H1 (cell line): ENCODE measurements at regions not wholly inside any gene's neighbourhood (a gene's known extent, or its start where the extent isn't known, plus 50 kb on each side); places are given as distances from the start of the nearest gene placed in this dataset.

Experiments
- CTCF ChIA-PET: fragments of 300-600 bp; sonication (Branson Sonifier 250); formaldehyde crosslinking; loops from one replicate; lab custom pipeline; 2021; ENCODE audit not compliant: partially characterized antibody; lab: Charles Lee
- POLR2A ChIA-PET: fragments of 300-600 bp; sonication (Branson Sonifier 250); formaldehyde crosslinking; loops from one replicate; lab custom pipeline; 2021; ENCODE audit warnings: inconsistent platforms; ENCODE audit not compliant: partially characterized antibody; lab: Charles Lee
- DNase-seq, 2 experiments: peaks; one replicate each; pipeline versions ENCODE4 v3.0.0 to v3.0.0-alpha.2; 2010 to 2022; ENCODE audit warnings: low spot score in 2 of 2, low read depth in 1 of 2, mixed read lengths in 1 of 2
- FAIRE-seq: peaks from 2 replicates; lab custom pipeline; 2011; peaks lifted over from hg19 to GRCh38; lab: Jason Lieb, UNC
- H2AFZ ChIP-seq: 2 replicates; pipeline ENCODE4 v1.8.1; 2012; ENCODE audit warnings: low read length, inconsistent platforms
- H2AK5ac ChIP-seq: 2 replicates; pipeline ENCODE4 v1.6.1; 2013; ENCODE audit warnings: low read depth, low read length
- H2BK120ac ChIP-seq: replicated peaks from 2 replicates; pipeline ENCODE3; 2013; ENCODE audit warnings: low read depth, low read length, inconsistent platforms
- H2BK12ac ChIP-seq: 2 replicates; pipeline ENCODE4 v1.6.1; 2013; ENCODE audit warnings: low read depth, low read length
- H2BK15ac ChIP-seq: 2 replicates; pipeline ENCODE4 v1.6.1; 2013; ENCODE audit warnings: low read length
- H2BK20ac ChIP-seq: 2 replicates; pipeline ENCODE4 v1.6.1; 2013; ENCODE audit warnings: low read length
- H2BK5ac ChIP-seq: 2 replicates; pipeline ENCODE4 v1.6.1; 2013; ENCODE audit warnings: low read depth, low read length
- H3K14ac ChIP-seq: 2 replicates; pipeline ENCODE4 v1.6.1; 2013; ENCODE audit warnings: inconsistent platforms; ENCODE audit not compliant: insufficient read length
- H3K18ac ChIP-seq: 2 replicates; pipeline ENCODE4 v1.6.1; 2013; ENCODE audit warnings: low read length; ENCODE audit errors: extremely low read depth
- H3K23ac ChIP-seq: 2 replicates; pipeline ENCODE4 v1.6.1; 2013; ENCODE audit warnings: inconsistent platforms; ENCODE audit not compliant: insufficient read length
- H3K23me2 ChIP-seq: 2 replicates; pipeline ENCODE4 v1.6.1; 2013; ENCODE audit warnings: low read depth, low read length
- H3K27ac ChIP-seq: 2 replicates; pipeline ENCODE4 v1.6.1; 2011; ENCODE audit warnings: low read depth, low read length, inconsistent platforms
- H3K27me3 ChIP-seq, 4 experiments: replicated peaks in 1 of 4; 1 replicate in 1 of 4; 2 replicates in 3 of 4; pipeline versions ENCODE4 v1.6.1 to v1.8.1; 2011 to 2013; ENCODE audit warnings: low read length in 3 of 4, mild to moderate bottlenecking in 3 of 4, inconsistent platforms in 2 of 4, mixed read lengths in 2 of 4, moderate library complexity in 1 of 4; ENCODE audit not compliant: control insufficient read depth in 3 of 4, insufficient read depth in 3 of 4; ENCODE audit errors: extremely low read depth in 1 of 4
- H3K36me3 ChIP-seq, 4 experiments: 2 replicates each; pipeline versions ENCODE4 v1.6.1 to v1.8.1; 2011 to 2013; ENCODE audit warnings: mild to moderate bottlenecking in 4 of 4, low read length in 3 of 4, moderate library complexity in 2 of 4, control low read depth in 1 of 4, inconsistent platforms in 1 of 4; ENCODE audit not compliant: insufficient read depth in 4 of 4, control insufficient read depth in 2 of 4
- H3K4ac ChIP-seq: replicated peaks from 2 replicates; pipeline ENCODE3; 2013; ENCODE audit warnings: low read length, low read depth, mixed read lengths, inconsistent platforms; ENCODE audit not compliant: insufficient read length
- H3K4me1 ChIP-seq, 4 experiments: replicated peaks in 1 of 4; 1 replicate in 1 of 4; 2 replicates in 3 of 4; pipeline versions ENCODE4 v1.6.1 to v1.8.1; 2011 to 2013; ENCODE audit warnings: low read length in 3 of 4, inconsistent platforms in 2 of 4, mixed read lengths in 1 of 4; ENCODE audit not compliant: insufficient read depth in 4 of 4, control insufficient read depth in 3 of 4
- H3K4me2 ChIP-seq, 2 experiments: 2 replicates each; pipeline versions ENCODE4 v1.6.1 to v1.8.1; 2011 to 2013; ENCODE audit warnings: low read depth in 2 of 2, low read length in 2 of 2, control low read depth in 1 of 2, inconsistent platforms in 1 of 2, mild to moderate bottlenecking in 1 of 2; ENCODE audit not compliant: insufficient read depth in 1 of 2
- H3K4me3 ChIP-seq, 4 experiments: fragments of 200-600, 300-600 bp in 1 of 4; sonication (generic), shearing (Covaris generic), sonication (Bioruptor Twin) in 1 of 4; 2 replicates each; pipeline versions ENCODE4 v1.5.1 to v1.8.1; 2011 to 2016; ENCODE audit warnings: low read length in 4 of 4, low read depth in 3 of 4, control low read depth in 2 of 4, inconsistent platforms in 2 of 4, mild to moderate bottlenecking in 2 of 4, mixed read lengths in 1 of 4, moderate library complexity in 1 of 4; ENCODE audit not compliant: insufficient read depth in 2 of 4; ENCODE audit errors: extremely low read depth in 1 of 4
- H3K56ac ChIP-seq: replicated peaks from 2 replicates; pipeline ENCODE3; 2013; ENCODE audit warnings: low read depth, mild to moderate bottlenecking, mixed read lengths, low read length, inconsistent platforms; ENCODE audit not compliant: insufficient read length
- H3K79me1 ChIP-seq: 2 replicates; pipeline ENCODE4 v1.6.1; 2013; ENCODE audit warnings: low read depth, low read length, control low read depth
- H3K79me2 ChIP-seq, 2 experiments: 2 replicates each; pipeline versions ENCODE4 v1.6.1 to v1.8.1; 2012 to 2013; ENCODE audit warnings: low read length in 2 of 2, mild to moderate bottlenecking in 2 of 2, inconsistent platforms in 1 of 2; ENCODE audit not compliant: insufficient read depth in 2 of 2, control insufficient read depth in 1 of 2
- H3K9ac ChIP-seq, 4 experiments: replicated peaks in 1 of 4; 1 replicate in 1 of 4; 2 replicates in 3 of 4; pipeline versions ENCODE4 v1.6.1 to v1.8.1; 2011 to 2013; ENCODE audit warnings: low read depth in 3 of 4, low read length in 3 of 4, control low read depth in 2 of 4, mild to moderate bottlenecking in 2 of 4, moderate library complexity in 2 of 4, inconsistent platforms in 1 of 4; ENCODE audit errors: extremely low read depth in 1 of 4
- H3K9me3 ChIP-seq, 2 experiments: 2 replicates each; pipeline versions ENCODE4 v1.6.1 to v1.8.1; 2012 to 2013; ENCODE audit warnings: mild to moderate bottlenecking in 2 of 2, moderate library complexity in 2 of 2, control low read depth in 1 of 2, inconsistent platforms in 1 of 2, low read depth in 1 of 2, low read length in 1 of 2, mixed read lengths in 1 of 2; ENCODE audit not compliant: insufficient read depth in 2 of 2
- H4K20me1 ChIP-seq, 2 experiments: replicated peaks in 1 of 2; 2 replicates each; pipeline versions ENCODE3 to v1.8.1; 2011 to 2013; ENCODE audit warnings: inconsistent platforms in 2 of 2, low read length in 2 of 2, mild to moderate bottlenecking in 1 of 2; ENCODE audit not compliant: insufficient read depth in 2 of 2, control insufficient read depth in 1 of 2
- H4K5ac ChIP-seq: 2 replicates; pipeline ENCODE4 v1.6.1; 2013; ENCODE audit warnings: low read length, low read depth, mixed read lengths, inconsistent platforms; ENCODE audit not compliant: insufficient read length
- H4K8ac ChIP-seq: 2 replicates; pipeline ENCODE4 v1.8.0; 2013; ENCODE audit warnings: mild to moderate bottlenecking, moderate library complexity, low read length, inconsistent platforms; ENCODE audit not compliant: insufficient read depth; ENCODE audit errors: extremely low read depth
- H4K91ac ChIP-seq: replicated peaks from 2 replicates; pipeline ENCODE3; 2013; ENCODE audit warnings: low read length, mixed read lengths, inconsistent platforms; ENCODE audit not compliant: insufficient read length
- BACH1 ChIP-seq: IDR thresholded peaks from 2 replicates; pipeline ENCODE4 v1.6.1; 2012; ENCODE audit warnings: low read length, improper control_type of control experiment
- CHD1 ChIP-seq: IDR thresholded peaks from 2 replicates; pipeline ENCODE4 v1.6.1; 2012; ENCODE audit warnings: low read depth, low read length, improper control_type of control experiment
- EZH2 ChIP-seq: fragments of 200-600 bp; sonication (generic); IDR thresholded peaks from 2 replicates; pipeline ENCODE4 v1.7.1; 2012; ENCODE audit warnings: low read depth, mild to moderate bottlenecking, moderate library complexity, low read length, inconsistent platforms; ENCODE audit not compliant: severe bottlenecking
- GTF2F1 ChIP-seq: IDR thresholded peaks from 2 replicates; pipeline ENCODE4 v1.6.1; 2012; ENCODE audit warnings: low read depth, low read length, improper control_type of control experiment, borderline replicate concordance
- JUN ChIP-seq: IDR thresholded peaks from 2 replicates; pipeline ENCODE4 v1.6.1; 2011; ENCODE audit warnings: low read depth, mild to moderate bottlenecking, improper control_type of control experiment, low read length
- JUND ChIP-seq: IDR thresholded peaks from 2 replicates; pipeline ENCODE4 v1.6.1; 2011; ENCODE audit warnings: mild to moderate bottlenecking, improper control_type of control experiment, low read length
- KDM1A ChIP-seq: fragments of 200-600, 300-600 bp; sonication (generic); IDR thresholded peaks from 2 replicates; pipeline ENCODE4 v1.7.1; 2016; ENCODE audit warnings: mild to moderate bottlenecking, low read length, borderline replicate concordance
- SP4 ChIP-seq: IDR thresholded peaks from 2 replicates; pipeline ENCODE4 v1.6.1; 2012; ENCODE audit warnings: low read length, inconsistent platforms
- WGBS, 2 experiments: shearing (Covaris generic) in 1 of 2; methylation state at CpG; one replicate each; pipeline versions ENCODE4 v1.1.6 to v1.1.7; 2013 to 2015; ENCODE audit warnings: low lambda C conversion rate in 2 of 2, mixed read lengths in 2 of 2, inconsistent platforms in 1 of 2, low coverage in 1 of 2, missing lambda C conversion rate in 1 of 2; ENCODE audit not compliant: insufficient replicate concordance in 2 of 2, insufficient coverage in 1 of 2, insufficient read length in 1 of 2; ENCODE audit errors: extremely low coverage in 1 of 2, missing lambda C conversion rate in 1 of 2; 5-methylcytosine and 5-hydroxymethylcytosine counted together

GRCh38 chr12:116453631-116454030 lies 105.5 kb upstream of the MAP1LC3B2 start:
- H2AK5ac ChIP-seq = no peak overlapping the region
- POLR2A ChIA-PET = no interaction called here

More at GRCh38 chr12:116453631-116454030, 105.5 kb upstream of the MAP1LC3B2 start:
- H3K79me1 ChIP-seq = no peaks in the 10 kb centered on the region
- no peak overlapping the region for H3K4me2 ChIP-seq
- no peak overlapping the region for H3K4me3 ChIP-seq
- no peak overlapping the region for H3K27ac ChIP-seq
- H2BK20ac ChIP-seq = no peak overlapping the region
- peaks cover 0 to 13% (median 2%) of the 10 kb centered on the region in 4 experiments; a peak in 5 of 7 replicates for H3K4me1 ChIP-seq
- H3K79me2 ChIP-seq = no peaks in the 10 kb centered on the region
- no peak overlapping the region for H3K14ac ChIP-seq
- no peak overlapping the region for H4K8ac ChIP-seq
- no peaks in the 10 kb centered on the region for H3K9me3 ChIP-seq
- no peak overlapping the region for H2BK5ac ChIP-seq
- H3K56ac ChIP-seq = no peak overlapping the region
- peak overlapping the region; percentile 46; the same call in 1 of the 2 replicates for H2BK15ac ChIP-seq
- H2AFZ ChIP-seq = no peak overlapping the region
- no peak overlapping the region for H4K5ac ChIP-seq
- H3K27me3 ChIP-seq = no peaks in the 10 kb centered on the region
- H2BK120ac ChIP-seq = no peak overlapping the region
- DNase-seq (no peak), FAIRE-seq (no peak)
- no peaks in the 10 kb centered on the region for H3K23me2 ChIP-seq
- WGBS, 2 experiments = 91% methylated on average over 6 of the region's 6 CpGs; no CpG with 5 or more reads in 1 of the 2 experiments
- no peaks in the 10 kb centered on the region for H3K36me3 ChIP-seq
- no peak overlapping the region for H3K18ac ChIP-seq
- no peak overlapping the region for H3K4ac ChIP-seq
- no peak overlapping the region for H4K91ac ChIP-seq
- peak overlapping the region; percentile 68; the same call in 1 of the 2 replicates for H2BK12ac ChIP-seq
- TF ChIP-seq EZH2 = no peak
- TF ChIP-seq JUN = no peak
- TF ChIP-seq BACH1 = no peak
- TF ChIP-seq CHD1 = no peak
- no peak for TF ChIP-seq JUND
- TF ChIP-seq GTF2F1 = no peak
- TF ChIP-seq SP4 = no peak
- TF ChIP-seq KDM1A = no peak
- TF ChIP-seq, all 59 proteins: peak for 0
- Histone ChIP-seq H4K20me1 (no peaks in the 10 kb centered on the region), H3K23ac (no peak overlapping the region), H3K9ac (no peak overlapping the region)
- CTCF ChIA-PET = interaction anchor here (0.9 to 1.1 kb wide), 2 partner anchors 16 to 24 kb away, joined by 3 to 4 read pairs; no protein-coding TSS in a partner anchor
